HCT116 (cell line): ENCODE measurements at regions not wholly inside any gene's neighbourhood (a gene's known extent, or its start where the extent isn't known, plus 50 kb on each side); places are given as distances from the start of the nearest gene placed in this dataset.
A peak's percentile ranks its signal among the peaks of the same experiment; 100 is the strongest.

ENCODE experiments used
- ATAC-seq: fragments of 200-7000 bp; cut with Tn5 transposase; 2 replicates; pipeline ENCODE4 v1.9.1; 2020; ENCODE audit warnings: mild to moderate bottlenecking, moderate library complexity
- BruUV-seq: library from RNA; stranded (reverse); fragments of 400-500 nt; replicated peaks from 2 replicates; lab custom pipeline; 2021; lab: Mats Ljungman, UMichigan
- CTCF ChIA-PET: fragments of 300-600 bp; sonication (Branson Sonifier 250); formaldehyde crosslinking; loops from one replicate; lab custom pipeline; 2021; ENCODE audit warnings: antibody characterized with exemption; lab: Charles Lee
- POLR2A ChIA-PET: fragments of 300-600, 350-600 bp; sonication (Branson Sonifier 250); formaldehyde crosslinking; loops from one replicate; lab custom pipeline; 2021; ENCODE audit warnings: antibody characterized with exemption; lab: Charles Lee
- RAD21 ChIA-PET, 2 experiments: fragments of 300-600 bp; sonication (Branson Sonifier 250); formaldehyde crosslinking; loops; one replicate each; lab custom pipeline; 2023; ENCODE audit warnings: low total read pairs in 2 of 2; ENCODE audit not compliant: uncharacterized antibody in 2 of 2, unreplicated experiment in 2 of 2, low non-redundant PET in 1 of 2; lab: Charles Lee
- DNase-seq: peaks from one replicate; pipeline ENCODE4 v3.0.0-alpha.2; 2010; ENCODE audit warnings: low read depth, low spot score
- H2AFZ ChIP-seq: fragments of 200-600 bp; shearing (Covaris generic), sonication (generic); 2 replicates; pipeline ENCODE4 v1.6.1; 2017; ENCODE audit warnings: low read depth, mixed run types, mixed read lengths, antibody characterized with exemption, low read length; ENCODE audit not compliant: poor library complexity, severe bottlenecking
- H3K27ac ChIP-seq: 2 replicates; pipeline ENCODE4 v1.5.1; 2012; ENCODE audit warnings: low read depth, low read length
- H3K27me3 ChIP-seq: fragments of 200-600 bp; sonication (generic); 2 replicates; pipeline ENCODE4 v1.6.1; 2016; ENCODE audit warnings: mixed run types, low read length, mixed read lengths; ENCODE audit not compliant: insufficient read depth
- H3K36me3 ChIP-seq, 2 experiments: fragments of 200-500 bp in 1 of 2; fragments of 200-600 bp in 1 of 2; sonication (Bioruptor generic) in 1 of 2; sonication (generic) in 1 of 2; 2 replicates each; pipeline versions ENCODE4 v1.5.1 to v1.6.1; 2014 to 2016; ENCODE audit warnings: low read length in 2 of 2, inconsistent platforms in 1 of 2, mixed read lengths in 1 of 2, mixed run types in 1 of 2; ENCODE audit not compliant: insufficient read depth in 2 of 2, control insufficient read depth in 1 of 2
- H3K4me1 ChIP-seq, 2 experiments: fragments of 200-600 bp in 1 of 2; sonication (generic) in 1 of 2; 2 replicates each; pipeline versions ENCODE4 v1.5.1 to v1.6.1; 2012 to 2017; ENCODE audit warnings: low read length in 2 of 2, inconsistent platforms in 1 of 2, mild to moderate bottlenecking in 1 of 2, mixed read lengths in 1 of 2, mixed run types in 1 of 2, moderate library complexity in 1 of 2; ENCODE audit not compliant: insufficient read depth in 2 of 2, control insufficient read depth in 1 of 2
- H3K4me2 ChIP-seq: fragments of 200-600 bp; sonication (generic); 2 replicates; pipeline ENCODE4 v1.6.1; 2017; ENCODE audit warnings: mixed run types, low read length, mixed read lengths
- H3K4me3 ChIP-seq, 2 experiments: fragments of 200-600 bp in 1 of 2; sonication (generic) in 1 of 2; replicated peaks in 1 of 2; 2 replicates each; pipeline ENCODE4 v1.5.1; 2011 to 2016; ENCODE audit warnings: low read length in 2 of 2, control low read depth in 1 of 2, low read depth in 1 of 2, mild to moderate bottlenecking in 1 of 2, mixed read lengths in 1 of 2, mixed run types in 1 of 2
- H3K79me2 ChIP-seq: fragments of 200-600 bp; sonication (generic); 2 replicates; pipeline ENCODE4 v1.6.1; 2017; ENCODE audit warnings: mild to moderate bottlenecking, mixed run types, low read length, moderate library complexity, mixed read lengths; ENCODE audit not compliant: insufficient read depth
- H3K9ac ChIP-seq: fragments of 200-600 bp; sonication (generic); 2 replicates; pipeline ENCODE4 v1.6.1; 2016; ENCODE audit warnings: low read length, mixed read lengths
- H3K9me2 ChIP-seq: fragments of 200-600 bp; sonication (generic), shearing (Covaris generic); 2 replicates; pipeline ENCODE4 v1.6.1; 2017; ENCODE audit warnings: mixed run types, mild to moderate bottlenecking, moderate library complexity; ENCODE audit not compliant: insufficient read depth
- H3K9me3 ChIP-seq, 2 experiments: fragments of 200-500 bp in 1 of 2; fragments of 200-600 bp in 1 of 2; sonication (Bioruptor generic) in 1 of 2; sonication (generic) in 1 of 2; 2 replicates each; pipeline ENCODE4 v1.6.1; 2014 to 2017; ENCODE audit warnings: low read length in 2 of 2, mixed read lengths in 2 of 2, inconsistent platforms in 1 of 2, low read depth in 1 of 2, mild to moderate bottlenecking in 1 of 2, mixed run types in 1 of 2, moderate library complexity in 1 of 2; ENCODE audit not compliant: control insufficient read depth in 1 of 2, insufficient read depth in 1 of 2
- H4K20me1 ChIP-seq: fragments of 200-600 bp; sonication (generic), shearing (Covaris generic); 2 replicates; pipeline ENCODE4 v1.6.1; 2017; ENCODE audit warnings: mixed run types, mild to moderate bottlenecking, moderate library complexity; ENCODE audit not compliant: insufficient read depth
- CBX3 ChIP-seq: IDR thresholded peaks from 2 replicates; pipeline ENCODE4 v1.6.1; 2012; ENCODE audit warnings: low read depth
- EGR1 ChIP-seq: IDR thresholded peaks from 2 replicates; pipeline ENCODE4 v1.6.1; 2012; ENCODE audit warnings: low read depth
- ELF1 ChIP-seq: IDR thresholded peaks from 2 replicates; pipeline ENCODE4 v1.6.1; 2012; ENCODE audit warnings: low read depth, borderline replicate concordance
- EZH2 ChIP-seq: fragments of 200-600 bp; sonication (generic); IDR thresholded peaks from 2 replicates; pipeline ENCODE4 v1.6.1; 2017; ENCODE audit warnings: antibody characterized with exemption, mixed run types
- FOSL1 ChIP-seq: IDR thresholded peaks from 2 replicates; pipeline ENCODE4 v1.6.1; 2012; ENCODE audit warnings: low read depth
- JUND ChIP-seq: IDR thresholded peaks from 2 replicates; pipeline ENCODE4 v1.6.1; 2012
- POLR2A ChIP-seq: IDR thresholded peaks from 2 replicates; pipeline ENCODE4 v1.7.0; 2011; ENCODE audit warnings: borderline replicate concordance; ENCODE audit not compliant: insufficient read depth, insufficient read length; ENCODE audit errors: extremely low read depth
- POLR2AphosphoS5 ChIP-seq: IDR thresholded peaks from 2 replicates; pipeline ENCODE4 v1.6.1; 2011; ENCODE audit warnings: mild to moderate bottlenecking, low read depth, low read length, moderate library complexity
- RAD21 ChIP-seq: IDR thresholded peaks from 2 replicates; pipeline ENCODE4 v1.6.1; 2012; ENCODE audit warnings: low read depth, mild to moderate bottlenecking
- SP1 ChIP-seq: IDR thresholded peaks from 2 replicates; pipeline ENCODE4 v1.6.1; 2012; ENCODE audit warnings: low read depth
- TCF7L2 ChIP-seq: IDR thresholded peaks from 2 replicates; pipeline ENCODE4 v1.7.0; 2011; ENCODE audit warnings: borderline replicate concordance, inconsistent platforms; ENCODE audit not compliant: insufficient read depth, insufficient read length; ENCODE audit errors: extremely low read depth
- YY1 ChIP-seq: IDR thresholded peaks from 2 replicates; pipeline ENCODE4 v1.6.1; 2011; ENCODE audit warnings: low read length, low read depth, moderate library complexity, mild to moderate bottlenecking; ENCODE audit not compliant: insufficient replicate concordance; ENCODE audit errors: extremely low read depth
- ZNF274 ChIP-seq: fragments of 200-500 bp; sonication (Bioruptor generic); IDR thresholded peaks from 2 replicates; pipeline ENCODE4 v1.6.1; 2014; ENCODE audit warnings: mild to moderate bottlenecking, low read depth, low read length, inconsistent platforms
- intact Hi-C: fragments of 100-400 bp; cut with micrococcal nuclease; formaldehyde crosslinking; loops from 2 replicates; pipeline ENCODE4 v1.10.0; 2022
- TF ChIP-seq, protein P1 (sequence below): IDR thresholded peaks from 2 replicates; pipeline ENCODE4 v1.6.1; 2012
- TF ChIP-seq, protein P2 (sequence below): IDR thresholded peaks from 2 replicates; pipeline ENCODE4 v1.6.1; 2011; ENCODE audit warnings: mild to moderate bottlenecking, low read length, moderate library complexity; ENCODE audit not compliant: insufficient replicate concordance; ENCODE audit errors: extremely low read depth

DNA sequence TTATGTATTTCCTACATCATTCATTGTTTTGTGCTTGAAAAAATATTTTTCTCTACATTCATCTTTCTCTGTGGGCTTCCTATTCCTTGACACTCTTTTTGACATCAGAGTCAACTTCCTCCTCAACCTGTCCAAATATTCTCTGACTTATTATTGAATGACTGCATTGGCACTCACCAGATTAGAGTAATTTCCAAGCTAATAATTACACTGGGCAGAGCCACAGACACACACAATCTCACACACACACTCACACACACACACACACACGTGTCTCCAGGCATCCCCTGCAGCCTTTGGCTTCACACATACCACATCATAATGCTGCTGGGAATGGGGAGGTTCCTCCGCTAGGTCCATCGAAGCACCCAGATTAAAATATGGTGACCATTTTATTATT lies 184.5 kb downstream of the SYK start:
- no TSS peak for BruUV-seq
- Histone ChIP-seq H3K9me2 (no peaks in the 10 kb centered on the region), H4K20me1 (no peaks in the 10 kb centered on the region), H3K4me2 (no peak overlapping the region), H3K9me3 (no peaks in the 10 kb centered on the region), H2AFZ (peak overlapping the region; percentile 40), H3K79me2 (no peaks in the 10 kb centered on the region), H3K4me1 (no peaks in the 10 kb centered on the region), H3K27ac (no peak overlapping the region), H3K4me3 (no peak overlapping the region), H3K9ac (no peak overlapping the region), H3K27me3 (no peaks in the 10 kb centered on the region; the same call in 1 of the 2 replicates), H3K36me3 (no peaks in the 10 kb centered on the region)
- DNase-seq (no peak), ATAC-seq (no peak)
- CTCF ChIA-PET, result interaction anchor here (1.1 to 1.7 kb wide), 2 partner anchors 440 to 442 kb away, joined by 3 to 14 read pairs; no protein-coding TSS in a partner anchor
- RAD21 ChIA-PET, result interaction anchor here in 1 of 2 experiments (1.0 kb wide), 1 partner anchor 447 kb away, joined by 3 read pairs; no protein-coding TSS in a partner anchor
- TF ChIP-seq FOSL1, result no peak
- POLR2A ChIA-PET, result no interaction called here
- intact Hi-C loops, result loop anchor here (10.0 kb wide), 1 partner anchor 699 kb away; no protein-coding TSS in a partner anchor

DNA sequence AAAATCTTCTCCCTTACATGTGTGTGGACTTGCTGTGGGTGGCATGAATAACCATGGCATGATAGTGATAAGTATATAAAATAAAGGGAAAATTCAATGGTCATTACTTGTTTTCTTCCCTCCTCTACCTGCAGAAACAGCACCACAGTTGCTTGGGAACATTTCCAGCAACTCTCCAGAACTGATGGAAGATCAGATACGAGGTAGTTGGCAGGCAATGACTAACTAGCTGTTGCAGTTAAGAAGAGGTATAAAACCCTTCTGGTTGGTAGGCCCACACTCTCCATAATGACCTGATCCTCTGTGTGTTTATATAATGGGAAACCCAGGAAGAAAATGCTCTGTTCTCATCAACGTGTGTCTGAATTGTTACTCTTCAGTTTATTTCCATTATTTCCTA lies 185.9 kb downstream of the SYK start:
- Histone ChIP-seq H3K27ac (no peak overlapping the region), H3K9me3 (no peaks in the 10 kb centered on the region), H3K4me1 (peaks cover 5 to 13% of the 10 kb centered on the region in 2 experiments; a peak in 3 of 4 replicates), H3K79me2 (no peaks in the 10 kb centered on the region), H3K27me3 (peaks cover 4% of the 10 kb centered on the region; the same call in 1 of the 2 replicates), H3K36me3 (no peaks in the 10 kb centered on the region), H2AFZ (no peak overlapping the region), H3K9ac (no peak overlapping the region), H3K4me2 (no peak overlapping the region), H3K9me2 (no peaks in the 10 kb centered on the region), H3K4me3 (no peak overlapping the region), H4K20me1 (no peaks in the 10 kb centered on the region)
- ChIA-PET POLR2A (no interaction called here), CTCF (no interaction called here), RAD21 (no interaction called here)
- intact Hi-C loops, result loop anchor here (10.0 kb wide), 1 partner anchor 697 kb away; no protein-coding TSS in a partner anchor
- DNase-seq (no peak), ATAC-seq (no peak)
- TF ChIP-seq POLR2A (no peak), CBX3 (no peak), TCF7L2 (no peak), RAD21 (no peak), ZNF274 (no peak), EZH2 (no peak), POLR2AphosphoS5 (no peak), YY1 (no peak), JUND (no peak), ELF1 (no peak), EGR1 (no peak), SP1 (no peak)
- TF ChIP-seq, protein P1, sequence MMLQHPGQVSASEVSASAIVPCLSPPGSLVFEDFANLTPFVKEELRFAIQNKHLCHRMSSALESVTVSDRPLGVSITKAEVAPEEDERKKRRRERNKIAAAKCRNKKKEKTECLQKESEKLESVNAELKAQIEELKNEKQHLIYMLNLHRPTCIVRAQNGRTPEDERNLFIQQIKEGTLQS, result no peak
- TF ChIP-seq, protein P2, sequence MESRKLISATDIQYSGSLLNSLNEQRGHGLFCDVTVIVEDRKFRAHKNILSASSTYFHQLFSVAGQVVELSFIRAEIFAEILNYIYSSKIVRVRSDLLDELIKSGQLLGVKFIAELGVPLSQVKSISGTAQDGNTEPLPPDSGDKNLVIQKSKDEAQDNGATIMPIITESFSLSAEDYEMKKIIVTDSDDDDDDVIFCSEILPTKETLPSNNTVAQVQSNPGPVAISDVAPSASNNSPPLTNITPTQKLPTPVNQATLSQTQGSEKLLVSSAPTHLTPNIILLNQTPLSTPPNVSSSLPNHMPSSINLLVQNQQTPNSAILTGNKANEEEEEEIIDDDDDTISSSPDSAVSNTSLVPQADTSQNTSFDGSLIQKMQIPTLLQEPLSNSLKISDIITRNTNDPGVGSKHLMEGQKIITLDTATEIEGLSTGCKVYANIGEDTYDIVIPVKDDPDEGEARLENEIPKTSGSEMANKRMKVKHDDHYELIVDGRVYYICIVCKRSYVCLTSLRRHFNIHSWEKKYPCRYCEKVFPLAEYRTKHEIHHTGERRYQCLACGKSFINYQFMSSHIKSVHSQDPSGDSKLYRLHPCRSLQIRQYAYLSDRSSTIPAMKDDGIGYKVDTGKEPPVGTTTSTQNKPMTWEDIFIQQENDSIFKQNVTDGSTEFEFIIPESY, result no peak
- BruUV-seq, result no TSS peak
